NCI-H2227 (cell line): ENCODE measurements at regions not wholly inside any gene's neighbourhood (a gene's known extent, or its start where the extent isn't known, plus 50 kb on each side); places are given as distances from the start of the nearest gene placed in this dataset.

Experiments
- DNase-seq: peaks from one replicate; lab custom pipeline; 2025; ENCODE audit not compliant: unreplicated experiment; lab: John Stamatoyannopoulos, UW

DNA sequence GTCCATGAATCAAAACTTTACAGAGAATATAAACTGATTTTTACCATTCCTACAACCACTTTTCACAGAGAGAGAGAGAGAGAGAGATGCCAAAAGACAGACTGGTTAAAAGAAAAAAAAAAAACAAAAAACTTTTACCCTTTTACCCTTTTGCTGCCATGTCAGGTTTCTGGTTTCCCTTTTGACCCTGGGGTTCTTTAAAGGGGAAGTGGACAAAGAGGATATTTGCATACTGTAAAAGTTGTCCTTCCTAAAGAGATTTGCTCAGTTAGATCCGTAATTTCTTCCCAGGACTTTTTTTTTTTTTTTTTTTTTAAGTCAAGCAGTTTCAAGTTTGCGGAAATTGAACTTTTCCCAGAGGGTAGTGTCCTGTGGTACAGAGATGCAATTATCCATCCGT is 287.8 kb upstream of the RGS18 start:
- no peak for DNase-seq

DNA sequence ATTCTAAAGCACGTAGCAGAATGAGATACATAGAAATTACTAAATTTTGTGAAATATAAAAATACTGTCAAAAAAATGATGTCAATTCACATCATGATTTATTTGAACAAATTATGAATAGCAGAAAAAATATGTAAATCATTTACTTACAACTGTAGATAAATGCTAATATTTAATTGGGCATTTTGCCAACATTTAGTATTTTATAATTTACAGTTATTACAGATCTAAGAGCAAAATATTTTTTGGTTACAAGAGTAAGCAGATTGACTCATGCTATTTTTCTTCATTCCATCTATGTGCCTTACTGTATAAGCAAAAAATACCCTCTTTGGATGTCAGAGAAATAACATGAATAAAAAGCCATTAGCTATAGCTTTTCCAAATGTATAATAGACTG is 282.3 kb upstream of the RGS18 start:
- no peak for DNase-seq

GRCh38 chr1:191876631-191877030 is 281.6 kb upstream of the RGS18 start:
- DNase-seq, result peak; percentile 93

- DNase-seq, result no peak
Observed at GRCh38 chr1:191882870-191883269, 275.4 kb upstream of the RGS18 start.

GRCh38 chr1:191886977-191887376 is 271.3 kb upstream of the RGS18 start:
- DNase-seq, result no peak

DNA sequence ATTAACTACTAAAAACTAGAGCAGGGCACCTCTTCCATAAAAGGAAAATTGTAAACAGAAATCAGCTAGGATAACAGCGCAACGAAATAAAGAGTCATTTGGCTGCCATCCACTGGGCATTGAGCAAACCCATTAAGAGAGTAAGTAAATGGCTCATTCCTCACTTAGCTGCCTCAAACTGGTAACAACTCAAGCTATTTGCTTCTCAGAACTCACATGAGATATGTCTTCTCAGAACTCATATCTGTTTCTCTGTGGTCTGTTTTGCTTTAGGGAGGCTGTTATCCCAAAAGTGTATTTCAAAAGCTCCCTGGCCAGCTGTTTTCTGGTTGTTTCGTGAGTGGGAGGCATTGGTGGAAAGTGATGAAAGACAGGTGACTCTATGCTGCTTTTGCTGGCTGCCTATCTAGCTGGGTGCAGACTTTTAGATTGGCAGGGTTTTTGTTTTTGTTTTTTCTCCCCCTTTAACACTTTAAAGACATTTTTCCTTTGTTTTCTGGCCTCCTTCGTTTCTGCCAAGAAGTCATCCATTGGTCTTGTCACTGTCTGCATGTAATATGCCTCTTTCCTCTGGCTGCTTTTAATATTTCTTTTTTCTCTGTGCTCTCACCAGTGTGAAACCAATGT is 269.2 kb upstream of the RGS18 start:
- DNase-seq, result no peak

GRCh38 chr1:191889623-191890003 is 268.6 kb upstream of the RGS18 start:
- DNase-seq, result no peak

GRCh38 chr1:191890433-191891088 is 267.7 kb upstream of the RGS18 start:
- DNase-seq, result no peak

DNA sequence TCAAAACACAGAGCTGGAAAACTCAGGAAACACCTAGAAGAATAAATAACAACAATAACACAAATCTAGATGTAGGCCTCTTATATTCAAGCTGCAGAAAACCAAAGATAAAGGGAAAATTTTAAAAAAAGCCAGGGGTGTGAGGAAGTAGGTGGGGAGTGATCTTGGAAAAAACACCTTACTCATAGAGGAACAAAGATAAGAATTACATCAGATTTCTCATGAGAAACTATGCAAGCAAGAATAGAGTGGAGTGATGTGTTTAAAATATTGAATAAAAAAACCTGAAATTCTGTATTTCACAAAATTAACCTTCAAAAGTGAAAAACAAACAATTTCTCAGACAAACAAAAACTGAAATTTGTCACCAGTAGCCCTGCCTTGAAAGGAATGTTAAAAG is 265.5 kb upstream of the RGS18 start:
- no peak for DNase-seq

DNA sequence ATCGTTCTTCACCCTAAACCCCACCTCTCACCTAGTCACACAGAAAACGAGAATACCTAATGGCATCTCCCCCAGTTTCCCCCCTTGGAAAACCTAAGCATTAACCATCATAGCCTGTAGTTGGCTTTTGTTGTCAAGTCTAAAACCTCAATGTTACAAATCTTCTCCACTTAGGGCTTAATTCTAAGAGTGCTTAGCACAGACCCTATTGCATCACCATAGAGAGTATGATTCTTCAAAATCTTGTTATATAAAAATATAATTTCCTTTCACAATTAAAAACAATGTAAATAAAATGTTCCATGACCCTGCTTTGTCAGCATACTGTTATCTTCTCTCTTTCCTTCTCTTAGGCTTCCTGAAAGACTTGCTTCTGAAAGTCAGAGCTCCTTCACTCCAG is 263.2 kb upstream of the RGS18 start:
- no peak for DNase-seq

GRCh38 chr1:191895462-191896058 is 262.7 kb upstream of the RGS18 start:
- DNase-seq, result no peak

DNA sequence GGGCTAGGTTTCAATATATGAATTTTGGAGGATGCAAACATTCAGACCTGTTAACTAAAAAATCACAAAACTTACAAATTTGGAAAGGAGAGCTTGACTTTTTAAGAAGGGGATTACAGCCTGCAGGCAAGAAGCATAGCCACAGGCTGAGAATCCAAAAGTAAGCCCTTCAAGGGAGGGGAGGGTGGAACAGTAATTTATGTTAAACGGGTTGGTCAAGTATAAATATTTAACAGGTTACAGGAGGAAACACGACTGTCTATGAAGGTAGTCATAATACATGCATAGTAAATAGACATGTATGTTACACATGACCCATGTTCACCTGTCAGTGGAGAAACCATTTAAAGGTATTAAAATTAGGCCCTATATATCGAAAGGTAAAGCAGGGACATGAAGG is 261.1 kb upstream of the RGS18 start:
- DNase-seq, result no peak

- no peak for DNase-seq
Observed at GRCh38 chr1:191901651-191902050, 256.6 kb upstream of the RGS18 start.

DNA sequence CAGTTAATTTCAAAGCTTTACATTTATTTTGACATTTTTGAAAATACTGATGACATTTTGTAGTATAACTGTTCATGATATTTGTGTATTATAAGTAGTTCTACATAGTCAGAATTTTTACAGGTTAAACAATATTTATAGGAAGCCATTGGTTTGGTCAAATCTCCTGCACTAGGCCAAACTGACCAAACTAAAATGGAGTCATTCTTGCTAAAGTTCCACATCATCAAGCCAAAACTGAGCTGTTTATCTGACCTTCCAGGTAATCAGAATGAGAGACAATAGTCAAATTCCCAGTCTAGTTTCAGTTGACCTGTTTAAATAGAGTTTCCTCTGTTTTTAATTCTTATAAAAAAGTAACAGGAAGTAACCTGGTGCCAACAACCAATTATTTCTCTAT is 253.3 kb upstream of the RGS18 start:
- no peak for DNase-seq

DNA sequence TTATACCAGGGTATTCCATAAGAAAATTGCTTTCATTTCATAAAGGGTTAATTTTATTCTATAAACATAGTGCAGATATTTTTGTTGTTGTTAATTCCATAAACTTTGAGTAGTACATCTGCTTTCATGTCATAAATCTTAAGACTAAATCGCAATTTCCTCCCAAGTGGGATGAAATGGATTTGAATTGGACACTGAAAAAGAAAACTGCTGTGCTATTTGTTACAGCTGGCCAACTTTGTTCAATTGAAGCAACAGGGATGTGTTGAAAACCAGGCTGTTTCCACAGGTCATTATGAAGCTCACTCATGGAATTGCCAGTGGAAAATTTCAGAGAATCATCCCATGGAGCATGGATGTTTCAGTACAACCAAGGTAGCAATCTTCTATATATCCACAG is 252.5 kb upstream of the RGS18 start:
- no peak for DNase-seq

DNA sequence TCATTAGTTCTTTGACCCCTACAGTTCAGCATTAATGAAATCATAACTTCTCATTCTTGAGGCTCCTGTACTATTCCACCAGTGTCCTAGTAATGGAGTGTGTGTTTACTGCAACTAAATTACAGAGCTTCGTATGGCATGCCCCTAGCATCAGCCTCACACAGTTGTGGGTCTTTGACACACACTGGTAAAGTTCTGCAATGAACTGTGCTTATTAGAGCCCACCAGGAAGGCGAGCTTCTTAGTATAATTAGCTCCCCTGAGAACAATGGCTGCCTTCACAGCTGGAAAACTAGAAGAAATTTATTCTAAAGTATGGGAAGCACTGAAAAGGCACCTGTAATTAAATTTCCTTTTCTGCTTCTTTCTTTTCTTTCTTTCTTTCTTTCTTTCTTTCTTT is 251.1 kb upstream of the RGS18 start:
- no peak for DNase-seq

- DNase-seq, result no peak
Observed at GRCh38 chr1:191910245-191910644, 248.0 kb upstream of the RGS18 start.

GRCh38 chr1:191912517-191912916 is 245.7 kb upstream of the RGS18 start:
- DNase-seq, result no peak

GRCh38 chr1:191913260-191913977 is 244.8 kb upstream of the RGS18 start:
- DNase-seq, result no peak

GRCh38 chr1:191929383-191929782 is 228.9 kb upstream of the RGS18 start:
- no peak for DNase-seq

GRCh38 chr1:191943684-191944083 is 214.6 kb upstream of the RGS18 start:
- no peak for DNase-seq

- no peak for DNase-seq
Observed at GRCh38 chr1:191953526-191953925, 204.7 kb upstream of the RGS18 start.
